ENCODE measurements at regions not wholly inside any gene's neighbourhood (a gene's known extent, or its start where the extent isn't known, plus 50 kb on each side); places are given as distances from the start of the nearest gene placed in this dataset.

GRCh38 chr7:57218196-57218716 is 86.0 kb upstream of the ZNF479 start:
- TF ChIP-seq CTCF (IDR thresholded peaks at IDR 0.05; ENCODE audit: low read depth, low read length) (no peak), EZH2phosphoT487 (IDR thresholded peaks at IDR 0.05; ENCODE audit: low read depth) (no peak)

All from OCI-LY3 (cell line).